Liver (tissue), 8 donors: ENCODE measurements at regions not wholly inside any gene's neighbourhood (a gene's known extent, or its start where the extent isn't known, plus 50 kb on each side); places are given as distances from the start of the nearest gene placed in this dataset.

Experiments used
- DNase-seq: peaks from one replicate; pipeline ENCODE4 v3.0.0-alpha.2; 2017; ENCODE audit warnings: low spot score
- H3K27ac ChIP-seq, 2 donors: one replicate each; pipeline ENCODE4 v1.7.0; 2013; ENCODE audit warnings: inconsistent platforms in 2 of 2, low read length in 2 of 2, control low read depth in 1 of 2, low read depth in 1 of 2, mild to moderate bottlenecking in 1 of 2
- H3K27me3 ChIP-seq, 4 donors: one replicate each; pipeline versions ENCODE4 v1.6.1 to v1.7.0; 2013; ENCODE audit warnings: low read length in 3 of 4, inconsistent platforms in 1 of 4, mild to moderate bottlenecking in 1 of 4, moderate library complexity in 1 of 4; ENCODE audit not compliant: control insufficient read depth in 4 of 4, insufficient read depth in 4 of 4
- H3K36me3 ChIP-seq, 4 donors: one replicate each; pipeline versions ENCODE4 v1.6.1 to v1.7.0; 2013; ENCODE audit warnings: low read length in 3 of 4, mild to moderate bottlenecking in 3 of 4, low read depth in 1 of 4, moderate library complexity in 1 of 4; ENCODE audit not compliant: control insufficient read depth in 4 of 4, insufficient read depth in 3 of 4
- H3K4me1 ChIP-seq, 4 donors: one replicate each; pipeline versions ENCODE4 v1.6.1 to v1.7.0; 2013; ENCODE audit warnings: low read length in 3 of 4, mild to moderate bottlenecking in 3 of 4, moderate library complexity in 1 of 4; ENCODE audit not compliant: control insufficient read depth in 4 of 4, insufficient read depth in 4 of 4
- H3K4me3 ChIP-seq, 3 donors: one replicate each; pipeline versions ENCODE4 v1.6.1 to v1.7.0; 2013; ENCODE audit warnings: low read length in 3 of 3, control low read depth in 1 of 3, low read depth in 1 of 3, mild to moderate bottlenecking in 1 of 3
- H3K9ac ChIP-seq, 2 donors: one replicate each; pipeline ENCODE4 v1.7.0; 2013; ENCODE audit warnings: low read length in 2 of 2, mild to moderate bottlenecking in 2 of 2, moderate library complexity in 2 of 2, control low read depth in 1 of 2, low read depth in 1 of 2
- H3K9me3 ChIP-seq, 4 donors: one replicate each; pipeline versions ENCODE4 v1.6.1 to v1.7.0; 2013; ENCODE audit warnings: low read length in 3 of 4; ENCODE audit not compliant: control insufficient read depth in 4 of 4
- EGR1 ChIP-seq, 2 donors: IDR thresholded peaks; 2 replicates each; pipeline ENCODE4 v1.6.1; 2016 to 2018; ENCODE audit warnings: antibody characterized with exemption in 2 of 2, low read depth in 2 of 2
- FOXA1 ChIP-seq: IDR thresholded peaks from 2 replicates; pipeline ENCODE4 v1.6.1; 2016; ENCODE audit warnings: antibody characterized with exemption
- FOXA2 ChIP-seq: IDR thresholded peaks from 2 replicates; pipeline ENCODE4 v1.6.1; 2016; ENCODE audit warnings: antibody characterized with exemption
- GABPA ChIP-seq, 2 donors: IDR thresholded peaks in 1 of 2; conservative IDR thresholded peaks in 1 of 2; 2 replicates each; pipeline ENCODE4 v1.6.1; 2016; ENCODE audit warnings: antibody characterized with exemption in 2 of 2, mild to moderate bottlenecking in 1 of 2, moderate library complexity in 1 of 2
- HNF4G ChIP-seq: IDR thresholded peaks from 2 replicates; pipeline ENCODE4 v1.6.1; 2016; ENCODE audit warnings: antibody characterized with exemption
- JUND ChIP-seq, 2 donors: IDR thresholded peaks; 2 replicates each; pipeline ENCODE4 v1.6.1; 2016; ENCODE audit warnings: antibody characterized with exemption in 2 of 2
- NR2F2 ChIP-seq: IDR thresholded peaks from 2 replicates; pipeline ENCODE4 v1.6.1; 2016; ENCODE audit warnings: antibody characterized with exemption
- RAD21 ChIP-seq, 2 donors: IDR thresholded peaks; 2 replicates each; pipeline ENCODE4 v1.6.1; 2016; ENCODE audit warnings: antibody characterized with exemption in 2 of 2, mild to moderate bottlenecking in 2 of 2
- SP1 ChIP-seq: IDR thresholded peaks from 2 replicates; pipeline ENCODE4 v1.6.1; 2018; ENCODE audit warnings: antibody characterized with exemption, mild to moderate bottlenecking
- TAF1 ChIP-seq: conservative IDR thresholded peaks from 2 replicates; pipeline ENCODE4 v1.6.1; 2016; ENCODE audit warnings: antibody characterized with exemption, mild to moderate bottlenecking
- YY1 ChIP-seq: IDR thresholded peaks from 2 replicates; pipeline ENCODE4 v1.6.1; 2016; ENCODE audit warnings: antibody characterized with exemption, mild to moderate bottlenecking
- WGBS: extraction: QIAGEN DNeasy Blood & Tissue Kit; methylation state at CpG from one replicate; pipeline ENCODE4 v1.1.7; 2013; 5-methylcytosine and 5-hydroxymethylcytosine counted together
- TF ChIP-seq, protein P1 (sequence below): fragments of 150-350 bp; IDR thresholded peaks from 2 replicates; pipeline ENCODE4 v1.5.1; 2017; ENCODE audit warnings: improper control_type of control experiment, low read depth, low read length; ENCODE audit not compliant: missing input control
- TF ChIP-seq, protein P2 (sequence below): IDR thresholded peaks from 2 replicates; pipeline ENCODE4 v1.6.1; 2016; ENCODE audit warnings: antibody characterized with exemption
- TF ChIP-seq, protein P3 (sequence below): IDR thresholded peaks from 2 replicates; pipeline ENCODE4 v1.6.1; 2016; ENCODE audit warnings: antibody characterized with exemption
- TF ChIP-seq, protein P4 (sequence below): IDR thresholded peaks from 2 replicates; pipeline ENCODE4 v1.6.1; 2016; ENCODE audit warnings: antibody characterized with exemption, mild to moderate bottlenecking
- donor health status: healthy.
- donor health status: healthy.
- donor health status: healthy.
- donor health status: healthy.
- donor health status: healthy.

DNA sequence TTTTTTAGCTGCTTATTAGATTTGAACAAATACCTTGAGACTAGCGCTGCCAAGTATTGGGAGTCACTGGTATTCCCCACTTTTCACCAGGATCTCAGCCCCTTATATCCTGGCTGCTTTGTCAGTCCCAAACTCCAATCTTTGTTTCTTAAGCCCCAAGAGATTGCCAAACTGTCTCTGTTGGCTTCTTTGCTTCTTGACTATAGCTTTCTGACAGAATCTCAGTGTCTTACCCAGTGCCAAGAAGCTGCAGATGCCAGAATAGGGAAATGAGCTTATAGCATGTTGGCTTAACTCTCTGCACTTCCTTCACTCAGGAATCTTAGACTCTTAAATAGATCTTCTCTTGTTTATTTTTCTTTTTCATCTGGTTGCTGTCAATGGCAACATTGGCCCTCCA, 297.5 kb upstream of the DCAF8L1 start:
- TF ChIP-seq YY1: no peak
- TF ChIP-seq JUND (IDR thresholded peaks at IDR 0.05): no peak
- TF ChIP-seq HNF4G: no peak
- TF ChIP-seq, protein P1, sequence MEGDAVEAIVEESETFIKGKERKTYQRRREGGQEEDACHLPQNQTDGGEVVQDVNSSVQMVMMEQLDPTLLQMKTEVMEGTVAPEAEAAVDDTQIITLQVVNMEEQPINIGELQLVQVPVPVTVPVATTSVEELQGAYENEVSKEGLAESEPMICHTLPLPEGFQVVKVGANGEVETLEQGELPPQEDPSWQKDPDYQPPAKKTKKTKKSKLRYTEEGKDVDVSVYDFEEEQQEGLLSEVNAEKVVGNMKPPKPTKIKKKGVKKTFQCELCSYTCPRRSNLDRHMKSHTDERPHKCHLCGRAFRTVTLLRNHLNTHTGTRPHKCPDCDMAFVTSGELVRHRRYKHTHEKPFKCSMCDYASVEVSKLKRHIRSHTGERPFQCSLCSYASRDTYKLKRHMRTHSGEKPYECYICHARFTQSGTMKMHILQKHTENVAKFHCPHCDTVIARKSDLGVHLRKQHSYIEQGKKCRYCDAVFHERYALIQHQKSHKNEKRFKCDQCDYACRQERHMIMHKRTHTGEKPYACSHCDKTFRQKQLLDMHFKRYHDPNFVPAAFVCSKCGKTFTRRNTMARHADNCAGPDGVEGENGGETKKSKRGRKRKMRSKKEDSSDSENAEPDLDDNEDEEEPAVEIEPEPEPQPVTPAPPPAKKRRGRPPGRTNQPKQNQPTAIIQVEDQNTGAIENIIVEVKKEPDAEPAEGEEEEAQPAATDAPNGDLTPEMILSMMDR: no peak
- no peak for TF ChIP-seq FOXA1
- no peak for TF ChIP-seq RAD21 (IDR thresholded peaks at IDR 0.05)
- TF ChIP-seq NR2F2: no peak
- no peaks in the 10 kb centered on the region for H3K27me3 ChIP-seq
- DNase-seq: no peak
- H3K9ac ChIP-seq: no peak overlapping the region
- no peaks in the 10 kb centered on the region for H3K4me1 ChIP-seq
- no peaks in the 10 kb centered on the region for H3K9me3 ChIP-seq
- 95% methylated on average over 1 of the region's 1 CpG for WGBS
- H3K27ac ChIP-seq: no peak overlapping the region
- no peaks in the 10 kb centered on the region for H3K36me3 ChIP-seq
- H3K4me3 ChIP-seq: no peak overlapping the region

DNA sequence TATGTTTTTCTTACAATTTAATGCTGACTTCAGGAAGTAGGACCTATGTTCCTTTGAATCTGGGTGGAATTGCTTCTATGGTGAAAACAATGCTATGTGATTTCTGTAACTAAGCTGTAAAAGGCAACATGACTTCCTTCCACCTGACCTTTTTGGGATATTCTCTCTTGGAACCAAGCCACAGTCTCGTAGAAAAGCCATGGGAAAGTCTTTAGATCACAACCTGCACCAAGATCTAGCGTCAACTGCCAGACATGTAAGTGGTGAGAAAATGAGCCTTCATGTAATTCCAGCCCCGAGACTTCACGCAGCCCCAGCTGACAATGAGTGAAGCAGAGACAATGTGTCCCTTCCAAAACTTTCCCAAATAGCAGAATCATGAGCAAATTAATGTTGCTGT, 297.0 kb upstream of the DCAF8L1 start:
- no peaks in the 10 kb centered on the region for H3K9me3 ChIP-seq

More for the DNA sequence above, 297.0 kb upstream of the DCAF8L1 start:
- no peaks in the 10 kb centered on the region for H3K4me1 ChIP-seq
- 75% methylated on average over 4 of the region's 4 CpGs for WGBS
- H3K9ac ChIP-seq: no peak overlapping the region
- H3K27ac ChIP-seq: no peak overlapping the region
- H3K27me3 ChIP-seq: no peaks in the 10 kb centered on the region
- no peak for TF ChIP-seq SP1
- TF ChIP-seq, protein P2, sequence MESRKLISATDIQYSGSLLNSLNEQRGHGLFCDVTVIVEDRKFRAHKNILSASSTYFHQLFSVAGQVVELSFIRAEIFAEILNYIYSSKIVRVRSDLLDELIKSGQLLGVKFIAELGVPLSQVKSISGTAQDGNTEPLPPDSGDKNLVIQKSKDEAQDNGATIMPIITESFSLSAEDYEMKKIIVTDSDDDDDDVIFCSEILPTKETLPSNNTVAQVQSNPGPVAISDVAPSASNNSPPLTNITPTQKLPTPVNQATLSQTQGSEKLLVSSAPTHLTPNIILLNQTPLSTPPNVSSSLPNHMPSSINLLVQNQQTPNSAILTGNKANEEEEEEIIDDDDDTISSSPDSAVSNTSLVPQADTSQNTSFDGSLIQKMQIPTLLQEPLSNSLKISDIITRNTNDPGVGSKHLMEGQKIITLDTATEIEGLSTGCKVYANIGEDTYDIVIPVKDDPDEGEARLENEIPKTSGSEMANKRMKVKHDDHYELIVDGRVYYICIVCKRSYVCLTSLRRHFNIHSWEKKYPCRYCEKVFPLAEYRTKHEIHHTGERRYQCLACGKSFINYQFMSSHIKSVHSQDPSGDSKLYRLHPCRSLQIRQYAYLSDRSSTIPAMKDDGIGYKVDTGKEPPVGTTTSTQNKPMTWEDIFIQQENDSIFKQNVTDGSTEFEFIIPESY: no peak
- TF ChIP-seq, protein P3, sequence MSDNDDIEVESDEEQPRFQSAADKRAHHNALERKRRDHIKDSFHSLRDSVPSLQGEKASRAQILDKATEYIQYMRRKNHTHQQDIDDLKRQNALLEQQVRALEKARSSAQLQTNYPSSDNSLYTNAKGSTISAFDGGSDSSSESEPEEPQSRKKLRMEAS: no peak
- TF ChIP-seq FOXA1: no peak
- no peak for TF ChIP-seq EGR1 (IDR thresholded peaks at IDR 0.05; ENCODE audit: low read depth in 2 of 2)
- no peak for TF ChIP-seq RAD21 (IDR thresholded peaks at IDR 0.05)
- no peak for TF ChIP-seq FOXA2
- no peak for TF ChIP-seq GABPA (IDR thresholded peaks at IDR 0.05 in 1 of 2, conservative IDR thresholded peaks at IDR 0.05 in 1 of 2)
- no peak for TF ChIP-seq TAF1
- TF ChIP-seq YY1: no peak
- TF ChIP-seq, protein P4, sequence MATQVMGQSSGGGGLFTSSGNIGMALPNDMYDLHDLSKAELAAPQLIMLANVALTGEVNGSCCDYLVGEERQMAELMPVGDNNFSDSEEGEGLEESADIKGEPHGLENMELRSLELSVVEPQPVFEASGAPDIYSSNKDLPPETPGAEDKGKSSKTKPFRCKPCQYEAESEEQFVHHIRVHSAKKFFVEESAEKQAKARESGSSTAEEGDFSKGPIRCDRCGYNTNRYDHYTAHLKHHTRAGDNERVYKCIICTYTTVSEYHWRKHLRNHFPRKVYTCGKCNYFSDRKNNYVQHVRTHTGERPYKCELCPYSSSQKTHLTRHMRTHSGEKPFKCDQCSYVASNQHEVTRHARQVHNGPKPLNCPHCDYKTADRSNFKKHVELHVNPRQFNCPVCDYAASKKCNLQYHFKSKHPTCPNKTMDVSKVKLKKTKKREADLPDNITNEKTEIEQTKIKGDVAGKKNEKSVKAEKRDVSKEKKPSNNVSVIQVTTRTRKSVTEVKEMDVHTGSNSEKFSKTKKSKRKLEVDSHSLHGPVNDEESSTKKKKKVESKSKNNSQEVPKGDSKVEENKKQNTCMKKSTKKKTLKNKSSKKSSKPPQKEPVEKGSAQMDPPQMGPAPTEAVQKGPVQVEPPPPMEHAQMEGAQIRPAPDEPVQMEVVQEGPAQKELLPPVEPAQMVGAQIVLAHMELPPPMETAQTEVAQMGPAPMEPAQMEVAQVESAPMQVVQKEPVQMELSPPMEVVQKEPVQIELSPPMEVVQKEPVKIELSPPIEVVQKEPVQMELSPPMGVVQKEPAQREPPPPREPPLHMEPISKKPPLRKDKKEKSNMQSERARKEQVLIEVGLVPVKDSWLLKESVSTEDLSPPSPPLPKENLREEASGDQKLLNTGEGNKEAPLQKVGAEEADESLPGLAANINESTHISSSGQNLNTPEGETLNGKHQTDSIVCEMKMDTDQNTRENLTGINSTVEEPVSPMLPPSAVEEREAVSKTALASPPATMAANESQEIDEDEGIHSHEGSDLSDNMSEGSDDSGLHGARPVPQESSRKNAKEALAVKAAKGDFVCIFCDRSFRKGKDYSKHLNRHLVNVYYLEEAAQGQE: no peak
- TF ChIP-seq JUND (IDR thresholded peaks at IDR 0.05): no peak
- no peak for TF ChIP-seq NR2F2
- no peak for TF ChIP-seq HNF4G
- no peak for DNase-seq
- H3K36me3 ChIP-seq: no peaks in the 10 kb centered on the region
- no peak overlapping the region for H3K4me3 ChIP-seq
